GM18870 (cell line): ENCODE measurements at regions not wholly inside any gene's neighbourhood (a gene's known extent, or its start where the extent isn't known, plus 50 kb on each side); places are given as distances from the start of the nearest gene placed in this dataset.

Experiments used
- ATAC-seq: cut with Tn5 transposase; IDR thresholded peaks from one replicate; pipeline ENCODE4 v1.9.1; 2021; ENCODE audit warnings: moderate library complexity; ENCODE audit not compliant: unreplicated experiment

DNA sequence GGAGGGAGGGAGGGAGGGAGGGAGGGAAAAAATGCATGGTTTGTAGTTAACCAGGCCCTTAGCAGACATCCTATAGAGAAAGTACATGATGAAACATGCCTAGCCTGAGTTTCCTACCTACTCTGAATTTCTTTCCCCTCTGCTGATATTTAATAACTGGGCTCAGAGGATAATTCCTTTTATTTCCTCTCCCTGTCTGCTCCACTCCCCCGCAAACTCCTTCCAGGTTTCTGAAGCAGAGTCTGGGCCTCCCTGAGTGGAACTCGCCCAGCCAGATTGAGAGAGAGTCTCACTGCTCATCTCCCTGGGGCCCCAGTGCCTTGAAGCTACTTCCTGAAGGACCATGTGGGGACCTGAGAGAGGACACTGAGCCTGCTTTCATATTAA lies 111.9 kb upstream of the SLC44A3 start:
- no peak for ATAC-seq

GRCh38 chr1:94707321-94708298 lies 112.5 kb upstream of the SLC44A3 start:
- ATAC-seq, result no peak

GRCh38 chr1:94702442-94702815 lies 117.7 kb upstream of the SLC44A3 start:
- no peak for ATAC-seq

DNA sequence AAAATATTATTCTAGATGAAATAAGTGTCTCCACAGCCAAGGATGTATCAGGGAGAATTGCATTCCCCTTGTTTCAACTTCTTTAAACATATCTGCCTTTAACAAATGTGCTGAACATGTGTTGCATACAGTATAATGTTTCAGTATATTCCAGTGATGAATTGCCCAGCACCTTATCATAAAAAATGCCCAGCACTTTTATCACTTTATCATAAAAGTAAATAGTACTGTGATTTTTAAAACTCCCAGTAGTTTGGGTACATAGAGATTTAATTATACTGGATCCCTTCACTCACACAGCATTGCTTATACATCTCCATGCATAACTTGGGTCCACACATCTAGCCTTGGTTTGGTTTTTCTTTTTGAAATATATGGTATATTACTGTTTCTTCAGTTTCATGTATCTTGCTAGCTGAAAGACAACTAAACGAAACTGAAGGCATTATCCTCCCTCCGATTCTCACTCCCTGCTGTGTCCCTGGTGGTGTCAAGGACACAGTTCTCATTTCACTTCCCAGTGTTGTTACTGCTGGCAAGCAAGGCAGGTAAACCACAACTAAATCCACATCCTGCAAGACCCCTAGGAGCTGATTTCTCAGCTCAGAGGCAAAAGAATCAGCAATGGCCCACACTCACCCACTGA lies 118.2 kb upstream of the SLC44A3 start:
- no peak for ATAC-seq

DNA sequence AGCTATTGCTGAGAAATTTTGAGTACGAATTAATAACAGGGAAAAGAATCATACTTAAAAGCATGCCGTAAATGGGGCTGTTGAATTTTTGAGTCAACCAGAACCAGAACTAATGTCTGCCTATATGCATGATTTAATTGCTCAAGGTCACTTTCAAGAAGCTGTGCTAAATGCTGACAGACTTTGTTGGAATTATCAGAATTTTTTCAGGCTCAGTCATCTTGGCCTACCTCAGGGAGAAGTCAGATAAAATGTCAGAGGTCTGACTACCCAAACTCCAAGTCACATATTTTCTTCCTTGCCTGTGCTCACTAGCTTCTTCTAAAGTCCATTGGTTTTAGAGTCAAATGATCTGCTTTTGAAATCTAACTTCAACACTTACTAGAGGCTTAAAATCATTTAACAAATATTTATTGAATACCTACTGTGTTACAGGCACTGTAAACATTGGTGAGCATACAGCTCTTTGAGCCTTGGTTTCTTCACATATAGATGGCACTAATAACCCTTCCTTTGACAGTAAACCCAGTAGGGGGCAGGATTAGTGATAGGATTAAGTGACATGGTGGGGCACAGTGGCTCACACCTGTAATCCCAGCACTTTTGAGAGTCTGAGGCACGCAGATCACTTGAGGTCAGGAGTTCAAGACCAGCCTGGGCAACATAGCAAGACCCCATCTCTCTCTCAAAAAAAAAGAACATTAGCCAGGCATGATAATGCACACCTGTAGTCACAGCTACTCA lies 121.2 kb upstream of the SLC44A3 start:
- ATAC-seq, result no peak

DNA sequence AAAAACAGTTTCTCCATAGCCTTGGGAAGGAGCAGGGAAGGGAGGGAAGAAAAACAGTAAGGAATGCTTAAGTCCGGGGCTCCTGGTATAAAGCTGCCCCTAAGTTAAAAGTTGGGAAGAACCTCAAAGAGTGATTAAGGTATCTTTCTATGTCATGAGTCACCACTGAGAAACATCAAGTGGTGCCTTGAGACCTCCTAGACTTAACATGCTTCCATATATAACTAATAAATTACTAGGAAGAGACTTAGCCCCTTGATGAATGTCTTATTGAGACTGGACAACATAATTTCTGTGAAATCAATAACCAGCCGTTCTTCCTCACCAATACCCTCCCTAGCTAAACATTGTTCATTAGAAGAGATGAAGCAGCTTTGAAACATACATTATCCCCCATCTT lies 121.8 kb upstream of the SLC44A3 start:
- ATAC-seq, result no peak

DNA sequence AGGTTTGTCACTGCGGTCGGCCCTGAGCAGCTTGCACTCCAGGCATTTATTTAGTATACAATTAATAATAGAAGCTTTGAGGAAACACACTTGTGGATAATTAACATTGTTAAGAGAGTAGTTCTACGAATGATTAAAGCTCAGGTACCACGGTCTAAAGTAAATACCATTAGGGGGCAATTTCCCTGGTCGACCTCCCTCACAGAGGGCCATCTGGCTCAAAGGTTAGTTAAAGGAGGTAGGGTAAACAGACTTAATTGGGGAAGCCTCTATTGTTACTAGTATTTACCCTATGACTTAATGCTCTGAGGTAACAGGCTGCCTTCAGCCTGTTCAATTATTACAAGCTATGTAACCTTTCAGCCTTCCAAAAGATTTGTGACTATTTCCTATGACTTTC lies 122.3 kb upstream of the SLC44A3 start:
- ATAC-seq, result no peak

GRCh38 chr1:94694226-94694915 lies 125.8 kb upstream of the SLC44A3 start:
- ATAC-seq, result no peak

- no peak for ATAC-seq
These were observed 126.7 kb upstream of the SLC44A3 start for GRCh38 chr1:94693435-94693834.

DNA sequence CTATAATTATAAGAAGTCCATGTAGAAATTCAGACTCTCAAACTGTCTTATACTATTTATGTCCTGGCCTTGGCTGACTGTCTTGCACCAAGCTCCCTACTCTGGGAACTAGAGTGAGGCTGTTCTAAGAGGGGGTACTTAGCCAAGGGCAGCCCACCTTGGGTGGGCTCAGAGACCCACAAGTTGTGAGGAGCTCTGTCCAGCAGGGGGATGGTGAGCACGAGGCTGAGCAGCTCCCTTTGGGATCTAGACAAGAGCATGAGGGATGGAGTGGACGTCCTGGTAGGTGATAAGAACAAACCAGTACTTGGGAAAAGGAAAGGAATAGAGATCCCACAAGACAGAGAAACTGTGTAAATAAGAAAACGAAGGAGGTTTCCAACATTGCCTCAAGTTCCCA lies 127.1 kb upstream of the SLC44A3 start:
- no peak for ATAC-seq

- ATAC-seq, result no peak
These were observed 131.5 kb upstream of the SLC44A3 start for GRCh38 chr1:94688646-94689045.

GRCh38 chr1:94686882-94687281 lies 133.3 kb upstream of the SLC44A3 start:
- no peak for ATAC-seq

- no peak for ATAC-seq
These were observed 135.4 kb upstream of the SLC44A3 start for GRCh38 chr1:94684690-94685250.

DNA sequence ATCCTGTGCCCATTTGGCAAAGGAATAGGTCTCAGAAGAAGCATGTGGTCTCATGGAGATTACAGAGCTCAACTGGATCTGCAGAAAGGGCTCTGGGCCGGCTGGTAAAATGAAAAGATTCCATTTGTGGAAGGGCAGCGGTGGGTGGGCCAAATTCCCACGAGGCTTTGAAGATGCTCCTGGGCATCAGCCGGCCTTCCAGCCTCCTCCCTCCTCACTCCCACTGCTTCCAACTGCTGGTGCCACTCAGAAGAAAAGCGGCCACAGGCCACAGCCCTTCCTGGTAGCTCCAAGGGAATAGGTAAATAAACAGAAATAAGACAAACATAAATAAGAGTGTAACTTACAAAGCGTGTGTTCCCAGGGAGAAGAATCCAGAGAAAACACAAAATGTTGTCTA lies 136.3 kb upstream of the SLC44A3 start:
- ATAC-seq, result no peak

DNA sequence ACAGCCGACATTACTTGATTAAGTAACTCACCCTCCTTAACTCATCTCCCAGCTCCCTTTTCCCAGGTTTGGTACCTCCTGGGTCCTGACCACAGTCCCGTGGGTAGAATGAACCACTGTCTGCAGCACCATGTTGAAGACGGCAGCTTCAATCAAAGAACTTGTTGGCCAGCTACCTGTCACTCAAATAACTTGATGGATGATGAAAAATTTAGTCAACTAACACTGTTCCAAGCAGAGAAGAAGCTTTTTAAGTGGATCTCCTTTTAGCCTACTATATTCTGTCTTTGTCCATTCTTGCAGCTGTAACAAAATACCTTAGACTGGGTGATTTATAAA lies 138.4 kb upstream of the F3 start:
- ATAC-seq, result no peak

DNA sequence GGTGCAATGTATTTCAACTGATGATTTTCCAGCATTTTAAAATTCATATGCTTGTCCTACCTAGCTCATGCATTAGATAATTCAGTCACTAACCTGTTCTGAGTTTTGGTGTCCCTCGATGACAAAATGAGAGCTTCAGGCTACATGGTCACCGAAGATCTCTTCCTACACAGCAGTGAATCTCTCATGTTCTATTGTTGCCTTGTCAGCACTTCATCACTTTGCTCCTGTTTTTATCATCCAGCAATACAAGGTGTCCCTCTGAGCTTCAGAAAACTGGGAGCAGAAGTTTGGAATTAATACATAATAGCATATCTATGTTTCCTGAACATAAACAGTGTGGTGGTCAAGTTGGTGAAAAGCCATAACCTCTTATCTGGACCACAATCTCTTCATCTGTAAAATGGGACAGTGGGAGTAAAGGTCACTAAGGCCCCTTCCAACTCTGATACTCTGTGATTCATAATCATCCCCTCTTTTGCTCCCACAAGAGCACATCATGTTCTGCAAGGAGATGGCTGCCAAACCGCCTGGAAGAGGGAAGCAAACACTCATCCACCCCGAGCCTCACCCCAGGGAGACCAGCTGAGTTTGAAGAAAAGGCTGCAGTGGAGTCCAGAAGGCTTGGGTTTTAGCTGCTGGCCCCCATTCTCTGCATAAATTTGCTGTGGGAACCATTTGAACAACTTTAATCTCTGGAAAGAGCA lies 137.9 kb upstream of the F3 start:
- no peak for ATAC-seq

DNA sequence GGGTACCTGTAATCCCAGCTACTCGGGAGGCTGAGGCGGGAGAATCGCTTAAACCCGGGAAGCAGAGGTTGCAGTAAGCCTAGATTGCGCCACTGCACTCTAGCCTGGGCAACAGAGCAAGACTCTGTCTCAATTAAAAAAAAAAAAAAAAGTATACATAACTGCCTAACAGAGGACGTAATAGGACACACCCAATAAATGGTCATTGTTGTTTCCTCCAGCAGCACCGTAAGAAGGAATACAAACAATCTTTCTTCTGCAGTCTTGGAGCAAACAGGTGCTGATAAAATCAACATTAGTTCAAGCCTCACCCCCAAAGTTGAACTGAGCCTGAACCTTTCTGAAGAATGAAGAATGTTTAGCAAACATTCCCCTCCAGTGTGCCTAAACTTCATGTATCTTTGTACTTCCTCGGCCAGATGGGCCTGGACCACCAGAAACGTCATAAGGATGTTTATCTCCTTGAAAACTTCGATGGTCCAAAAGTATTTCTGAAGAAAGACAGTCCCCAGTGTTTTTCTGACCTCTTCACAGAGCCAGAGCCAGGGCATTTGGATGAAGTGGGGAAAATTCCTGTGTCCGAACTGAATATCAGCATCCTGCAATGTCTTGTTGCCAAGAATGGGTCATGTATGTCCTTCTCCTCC lies 136.8 kb upstream of the F3 start:
- no peak for ATAC-seq

DNA sequence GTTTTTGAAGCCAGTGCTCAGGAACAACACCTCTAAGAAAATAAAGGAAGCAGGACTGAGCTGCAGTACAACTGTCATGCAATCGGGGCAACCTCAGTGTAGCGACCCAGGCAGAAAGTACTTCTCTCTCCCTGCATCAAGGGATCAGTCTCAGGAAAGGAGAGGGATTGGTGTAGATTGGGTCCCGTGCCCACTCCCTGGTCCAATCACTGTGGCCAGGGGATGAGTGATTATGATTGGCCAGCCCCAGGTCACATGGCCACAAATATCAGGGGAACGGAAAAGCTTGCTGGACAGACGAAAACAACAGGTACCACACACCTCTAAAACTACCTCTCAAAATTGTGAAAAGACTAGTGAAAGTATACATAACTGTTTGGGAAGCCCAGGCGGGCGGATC lies 136.2 kb upstream of the F3 start:
- ATAC-seq, result no peak

DNA sequence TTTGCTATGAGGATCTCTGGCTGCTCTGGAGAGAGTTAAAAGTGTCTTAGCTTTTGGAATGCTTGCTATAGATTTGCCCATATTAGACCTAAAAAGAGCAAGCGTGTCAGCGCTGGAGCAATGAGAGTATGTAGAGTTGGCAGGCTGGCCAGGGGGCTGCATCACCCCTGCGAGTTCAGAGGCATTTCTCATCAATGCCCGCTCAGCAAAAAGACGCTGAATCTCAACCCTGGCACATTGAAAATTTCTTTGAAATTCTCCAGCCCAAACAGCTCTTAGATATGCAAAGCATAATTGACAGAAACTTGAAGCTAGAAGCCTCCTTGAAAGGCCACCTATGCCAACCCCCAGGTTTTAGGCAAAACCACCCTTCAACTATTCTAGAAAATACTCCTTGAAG lies 135.5 kb upstream of the F3 start:
- ATAC-seq, result no peak

DNA sequence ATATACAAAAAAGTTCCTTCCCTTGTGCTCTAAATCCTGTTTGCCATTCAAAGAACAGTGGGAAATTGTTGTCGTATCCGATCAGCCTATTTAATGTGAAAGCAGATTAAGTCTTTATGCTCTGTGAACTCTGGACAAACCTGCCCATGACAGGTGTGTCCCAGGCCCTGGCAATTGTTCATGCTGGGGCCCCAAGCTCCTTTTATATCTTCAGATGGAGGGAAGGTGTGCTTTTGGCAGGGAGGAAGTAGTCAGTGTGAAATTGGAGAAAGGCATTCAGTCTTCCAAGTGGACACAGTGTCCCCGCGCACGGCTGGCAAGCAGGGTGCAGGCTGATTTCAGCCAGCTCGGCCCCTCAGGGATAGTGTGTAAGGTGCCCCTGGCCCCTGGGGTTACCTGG lies 135.1 kb upstream of the F3 start:
- no peak for ATAC-seq
